Uterus (tissue), 3 donors: ENCODE measurements at regions not wholly inside any gene's neighbourhood (a gene's known extent, or its start where the extent isn't known, plus 50 kb on each side); places are given as distances from the start of the nearest gene placed in this dataset.

Experiments used
- DNase-seq, 2 donors: peaks; one replicate each; pipeline ENCODE4 v3.0.0-alpha.2; 2019 to 2020
- H3K27ac ChIP-seq, 2 donors: fragments of 200-600 bp; sonication (generic); 1 replicate in 1 of 2; 2 replicates in 1 of 2; pipeline ENCODE4 v1.5.1; 2016 to 2018
- H3K27me3 ChIP-seq, 2 donors: fragments of 200-600 bp; sonication (generic); one replicate each; pipeline ENCODE4 v1.5.1; 2018 to 2019; ENCODE audit warnings: control low read depth in 1 of 2
- H3K36me3 ChIP-seq, 2 donors: fragments of 200-600 bp; sonication (generic); one replicate each; pipeline ENCODE4 v1.5.1; 2019; ENCODE audit warnings: control low read depth in 1 of 2
- H3K4me1 ChIP-seq, 2 donors: fragments of 200-600 bp; sonication (generic); one replicate each; pipeline ENCODE4 v1.5.1; 2018 to 2019; ENCODE audit warnings: control low read depth in 1 of 2
- H3K4me3 ChIP-seq, 2 donors: fragments of 200-600 bp; sonication (generic); 1 replicate in 1 of 2; 2 replicates in 1 of 2; pipeline ENCODE4 v1.5.1; 2018 to 2019; ENCODE audit warnings: mild to moderate bottlenecking in 1 of 2
- H3K9me3 ChIP-seq, 2 donors: fragments of 200-600 bp; sonication (generic); one replicate each; pipeline ENCODE4 v1.5.1; 2019; ENCODE audit warnings: control low read depth in 1 of 2
- POLR2A ChIP-seq, 2 donors: fragments of 450-650 bp; IDR thresholded peaks; one replicate each; pipeline ENCODE4 v1.6.1; 2016; ENCODE audit warnings: antibody characterized with exemption in 2 of 2, mild to moderate bottlenecking in 1 of 2, moderate library complexity in 1 of 2
- intact Hi-C: fragments of 100-400 bp; cut with DNase I; formaldehyde crosslinking; loops from one replicate; pipeline ENCODE4 v1.15.1; 2023; ENCODE audit warnings: low total_unique reads
- TF ChIP-seq, protein P1 (sequence below), 4 experiments: fragments of 200-600 bp in 2 of 4; fragments of 450-650 bp in 2 of 4; sonication (generic) in 2 of 4; IDR thresholded peaks; one replicate each; pipeline ENCODE4 v1.5.1; 2016 to 2019; ENCODE audit warnings: antibody characterized with exemption in 4 of 4, mild to moderate bottlenecking in 2 of 4, moderate library complexity in 1 of 4
- donor health status: DM: yes; HTN: yes; CAD: no.

DNA sequence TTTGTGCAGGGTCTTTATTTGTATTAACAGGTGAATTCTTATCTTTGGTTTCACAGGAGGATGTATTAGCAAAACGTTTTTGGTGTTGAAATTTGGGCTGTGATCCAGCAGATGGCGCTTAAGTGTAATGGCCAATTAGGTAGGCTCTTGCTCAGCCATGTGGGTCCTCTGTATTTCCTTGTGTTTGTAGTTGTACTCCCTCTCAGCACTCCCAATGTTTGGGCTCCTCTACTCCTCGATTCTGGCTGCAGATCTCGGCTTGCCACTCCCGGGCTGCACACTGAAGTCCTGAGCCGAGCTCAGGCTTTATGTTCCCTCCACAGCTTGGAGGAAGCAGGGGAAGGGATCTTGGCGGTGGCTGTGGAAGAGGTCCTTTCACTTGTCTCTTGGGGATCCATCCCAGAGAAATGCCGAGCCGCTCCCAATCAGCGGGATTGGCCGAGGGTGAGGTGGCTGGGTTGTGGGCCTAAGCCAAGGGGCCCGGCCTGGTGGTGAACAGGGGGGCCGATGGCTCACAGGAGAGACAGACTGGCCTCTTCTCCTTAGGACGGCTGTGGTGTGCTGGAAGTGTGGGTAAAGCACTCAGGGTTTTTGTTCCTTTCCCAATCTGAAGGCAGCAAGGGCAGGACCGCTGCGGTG is 133.7 kb downstream of the AEBP2 start:
- no peaks in the 10 kb centered on the region for H3K4me1 ChIP-seq
- peak in 1 of 2 donors; percentile 24 for DNase-seq
- no peaks in the 10 kb centered on the region for H3K27me3 ChIP-seq
- H3K27ac ChIP-seq, result no peak overlapping the region
- H3K4me3 ChIP-seq, result no peak overlapping the region
- H3K9me3 ChIP-seq, result no peaks in the 10 kb centered on the region
- no peak for TF ChIP-seq POLR2A (IDR thresholded peaks at IDR 0.05)
- TF ChIP-seq, protein P1, sequence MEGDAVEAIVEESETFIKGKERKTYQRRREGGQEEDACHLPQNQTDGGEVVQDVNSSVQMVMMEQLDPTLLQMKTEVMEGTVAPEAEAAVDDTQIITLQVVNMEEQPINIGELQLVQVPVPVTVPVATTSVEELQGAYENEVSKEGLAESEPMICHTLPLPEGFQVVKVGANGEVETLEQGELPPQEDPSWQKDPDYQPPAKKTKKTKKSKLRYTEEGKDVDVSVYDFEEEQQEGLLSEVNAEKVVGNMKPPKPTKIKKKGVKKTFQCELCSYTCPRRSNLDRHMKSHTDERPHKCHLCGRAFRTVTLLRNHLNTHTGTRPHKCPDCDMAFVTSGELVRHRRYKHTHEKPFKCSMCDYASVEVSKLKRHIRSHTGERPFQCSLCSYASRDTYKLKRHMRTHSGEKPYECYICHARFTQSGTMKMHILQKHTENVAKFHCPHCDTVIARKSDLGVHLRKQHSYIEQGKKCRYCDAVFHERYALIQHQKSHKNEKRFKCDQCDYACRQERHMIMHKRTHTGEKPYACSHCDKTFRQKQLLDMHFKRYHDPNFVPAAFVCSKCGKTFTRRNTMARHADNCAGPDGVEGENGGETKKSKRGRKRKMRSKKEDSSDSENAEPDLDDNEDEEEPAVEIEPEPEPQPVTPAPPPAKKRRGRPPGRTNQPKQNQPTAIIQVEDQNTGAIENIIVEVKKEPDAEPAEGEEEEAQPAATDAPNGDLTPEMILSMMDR (IDR thresholded peaks at IDR 0.05), result peak in 1 of 4 experiments; percentile 6
- H3K36me3 ChIP-seq, result no peaks in the 10 kb centered on the region
- intact Hi-C loops, result no loop called here

DNA sequence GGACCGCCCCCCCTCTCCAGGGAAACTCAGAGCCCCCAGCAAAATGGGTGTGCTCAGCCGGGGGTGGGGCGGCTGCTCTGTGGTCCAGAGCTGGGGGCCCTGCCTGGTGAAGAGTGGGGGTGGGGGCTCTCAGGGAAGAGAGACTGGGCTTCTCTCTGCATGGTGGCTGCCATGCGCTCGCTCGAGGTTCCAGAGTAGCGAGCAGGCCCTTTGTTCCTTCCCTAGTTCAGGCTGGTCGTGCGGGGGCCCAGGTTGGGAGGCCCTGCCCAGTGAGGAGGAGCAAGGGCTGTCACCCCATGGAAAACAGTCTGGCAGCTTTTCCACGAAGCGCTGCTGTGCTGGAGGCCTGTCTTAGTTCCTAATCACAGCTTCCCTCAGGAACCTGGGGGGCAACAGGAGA is 134.6 kb downstream of the AEBP2 start:
- intact Hi-C loops, result no loop called here

DNA sequence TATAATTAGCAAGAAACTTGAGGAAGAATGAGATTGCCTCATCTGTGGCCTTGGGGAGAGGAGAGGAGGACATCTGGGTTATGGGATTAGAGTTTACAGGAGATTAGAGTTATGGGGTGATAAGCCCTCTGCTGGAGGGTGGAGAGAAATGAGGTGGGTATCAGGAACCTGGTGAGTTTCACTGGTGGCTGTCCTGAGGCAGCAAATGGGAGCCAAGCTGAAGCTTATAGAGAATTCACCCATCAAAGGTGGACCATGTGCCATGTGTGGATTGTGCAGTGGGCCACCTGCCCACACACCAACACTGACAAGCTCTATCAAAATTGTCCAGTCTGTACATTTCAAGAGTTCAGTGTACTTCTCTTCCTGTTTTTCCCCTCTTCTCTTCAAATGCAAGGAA is 135.3 kb downstream of the AEBP2 start:
- Histone ChIP-seq H3K27ac (peak overlapping the region; percentile 61 to 78), H3K4me3 (no peak overlapping the region), H3K36me3 (no peaks in the 10 kb centered on the region), H3K4me1 (no peaks in the 10 kb centered on the region), H3K27me3 (no peaks in the 10 kb centered on the region), H3K9me3 (no peaks in the 10 kb centered on the region)
- no peak for DNase-seq
- intact Hi-C loops, result no loop called here
- TF ChIP-seq, protein P1 (IDR thresholded peaks at IDR 0.05), result no peak
- no peak for TF ChIP-seq POLR2A (IDR thresholded peaks at IDR 0.05)

More for the DNA sequence above, 134.6 kb downstream of the AEBP2 start:
- Histone ChIP-seq H3K27ac (peak overlapping the region in 1 of 2 donors; percentile 78), H3K4me3 (no peak overlapping the region), H3K27me3 (no peaks in the 10 kb centered on the region), H3K4me1 (no peaks in the 10 kb centered on the region), H3K36me3 (no peaks in the 10 kb centered on the region), H3K9me3 (no peaks in the 10 kb centered on the region)
- TF ChIP-seq, protein P1 (IDR thresholded peaks at IDR 0.05), result no peak
- TF ChIP-seq POLR2A (IDR thresholded peaks at IDR 0.05), result no peak
- DNase-seq, result no peak

DNA sequence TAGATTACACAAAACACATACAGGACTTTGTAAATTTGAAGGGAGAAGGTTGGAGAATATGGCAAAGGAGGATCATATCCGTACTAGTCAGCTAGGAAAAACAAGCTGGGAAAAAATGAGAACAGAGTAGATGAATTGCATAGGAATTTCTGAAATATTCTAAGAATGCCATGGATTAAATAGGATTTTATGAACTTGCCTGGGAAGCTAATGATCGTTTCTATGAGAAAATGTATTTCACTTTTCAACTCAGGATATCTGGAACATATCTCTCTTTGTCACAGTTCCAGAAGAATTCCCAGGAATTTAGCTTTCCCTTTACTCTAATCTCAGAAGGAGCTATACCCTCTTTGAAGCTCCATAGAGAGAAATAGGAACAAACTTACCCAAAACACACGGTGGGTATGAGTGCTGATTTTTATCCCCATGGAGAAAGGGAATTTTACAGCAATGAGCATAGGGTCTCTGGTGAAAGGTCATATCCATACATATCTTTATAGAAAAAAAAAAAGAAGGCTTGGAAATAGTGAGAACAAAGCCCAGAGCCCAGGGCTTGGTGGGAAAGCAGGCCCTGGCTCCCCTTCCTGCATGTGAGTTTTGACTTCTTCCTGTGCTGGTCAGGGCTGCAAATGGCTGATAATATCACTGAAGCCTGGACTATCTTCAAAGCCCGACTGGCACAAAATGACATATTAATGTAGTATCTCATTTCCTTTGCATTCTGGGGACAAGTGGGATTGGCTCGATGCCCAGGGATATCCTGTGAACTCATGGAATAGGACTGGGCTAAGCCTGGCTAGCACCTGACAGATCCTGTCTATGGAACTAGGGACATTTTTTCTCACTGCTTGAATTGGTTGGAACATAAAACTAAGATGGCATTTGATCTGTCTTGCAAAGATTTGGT is 136.3 kb downstream of the AEBP2 start:
- H3K27ac ChIP-seq, result peak overlapping the region; percentile 61 to 78
- no peaks in the 10 kb centered on the region for H3K36me3 ChIP-seq
- peak; percentile 25 to 84 for DNase-seq
- no peak overlapping the region for H3K4me3 ChIP-seq
- intact Hi-C loops, result no loop called here
- H3K4me1 ChIP-seq, result no peaks in the 10 kb centered on the region
- no peaks in the 10 kb centered on the region for H3K9me3 ChIP-seq
- H3K27me3 ChIP-seq, result no peaks in the 10 kb centered on the region
- TF ChIP-seq, protein P1 (IDR thresholded peaks at IDR 0.05), result no peak
- TF ChIP-seq POLR2A (IDR thresholded peaks at IDR 0.05), result no peak
